Non-pigmented ciliary epithelial cell (primary cell): ENCODE measurements at regions not wholly inside any gene's neighbourhood (a gene's known extent, or its start where the extent isn't known, plus 50 kb on each side); places are given as distances from the start of the nearest gene placed in this dataset.
"Not testable (repeated sequence)": the region's sequence is repeated elsewhere in the genome, so short reads cannot be mapped to it uniquely, and the experiment has no call there.

Source experiments
- DNase-seq: peaks from one replicate; pipeline ENCODE4 v3.0.0-alpha.2; 2010; ENCODE audit warnings: low read depth

GRCh38 chr5:101205065-101205464 is 302.0 kb upstream of the ST8SIA4 start:
- DNase-seq = not testable (repeated sequence)

DNA sequence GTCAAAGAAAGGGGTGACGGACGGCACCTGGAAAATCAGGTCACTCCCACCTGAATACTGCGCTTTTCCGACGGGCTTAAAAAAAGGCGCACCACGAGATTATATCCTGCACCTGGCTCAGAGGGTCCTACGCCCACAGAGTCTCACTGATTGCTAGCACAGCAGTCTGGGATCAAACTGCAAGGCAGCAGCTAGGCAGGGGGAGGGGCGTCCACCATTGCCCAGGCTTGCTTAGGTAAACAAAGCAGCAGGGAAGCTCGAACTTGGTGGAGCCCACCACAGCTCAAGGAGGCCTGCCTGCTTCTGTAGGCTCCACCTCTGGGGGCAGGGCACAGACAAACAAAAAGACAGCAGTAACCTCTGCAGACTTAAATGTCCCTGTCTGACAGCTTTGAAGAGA is 277.3 kb upstream of the ST8SIA4 start:
- not testable (repeated sequence) for DNase-seq

GRCh38 chr5:101176605-101177004 is 273.5 kb upstream of the ST8SIA4 start:
- DNase-seq = no peak

DNA sequence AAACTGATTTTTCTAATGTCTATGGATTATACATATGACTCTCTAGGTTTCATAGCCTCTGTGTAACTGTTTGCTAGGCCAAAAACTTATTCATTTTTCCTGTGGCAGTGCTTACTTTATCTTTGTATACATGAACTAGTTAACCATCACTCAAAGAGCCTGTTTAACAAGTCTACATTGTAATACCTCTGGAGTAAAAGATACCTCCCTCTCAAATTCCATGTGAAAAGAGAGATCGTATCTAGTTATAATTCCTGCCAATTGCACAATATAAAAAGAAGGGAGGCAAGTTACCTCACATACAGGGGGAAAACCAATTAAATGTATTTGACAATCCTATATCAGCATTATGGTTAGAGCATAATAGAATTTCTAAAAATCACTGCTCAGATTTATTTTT is 271.9 kb upstream of the ST8SIA4 start:
- DNase-seq = no peak

DNA sequence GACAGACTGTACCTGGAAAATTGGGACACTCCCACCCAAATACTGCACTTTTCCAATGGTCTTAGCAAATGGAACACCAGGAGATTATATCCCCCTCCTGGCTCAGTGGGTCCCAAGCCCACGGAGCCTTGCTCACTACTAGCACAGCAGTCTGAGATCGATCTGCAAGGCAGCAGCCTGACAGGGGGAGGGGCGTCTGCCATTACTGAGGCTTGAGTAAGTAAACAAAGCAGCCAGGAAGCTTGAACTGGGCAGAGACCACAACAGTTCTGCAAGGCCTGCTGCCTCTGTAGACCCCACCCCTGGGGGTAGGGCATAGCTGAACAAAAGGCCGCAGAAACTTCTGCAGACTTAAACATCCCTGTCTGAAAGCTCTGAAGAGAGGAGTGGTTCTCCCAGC is 260.0 kb upstream of the ST8SIA4 start:
- no peak for DNase-seq

DNA sequence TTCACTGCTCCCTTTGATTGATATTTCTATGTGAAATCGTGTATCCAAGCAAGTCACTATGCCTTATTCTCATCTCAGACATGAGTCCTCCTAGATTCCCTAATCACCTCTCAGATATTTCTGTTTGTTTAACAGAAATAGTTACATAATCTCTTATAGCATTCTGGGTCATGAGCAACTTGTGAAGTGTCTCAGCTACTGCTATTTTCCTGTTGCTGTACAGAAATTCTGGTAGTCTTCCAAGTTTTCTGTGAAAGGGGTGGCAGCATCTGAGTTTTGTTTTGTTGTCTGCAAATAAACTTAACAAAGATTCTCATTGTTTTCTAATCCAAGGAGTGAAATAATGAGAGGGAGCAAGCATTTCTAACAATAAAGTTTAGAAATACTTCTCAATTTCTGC is 256.9 kb upstream of the ST8SIA4 start:
- DNase-seq = no peak

- no peak for DNase-seq
These were observed 255.9 kb upstream of the ST8SIA4 start for GRCh38 chr5:101159006-101159405.

GRCh38 chr5:101153526-101153925 is 250.4 kb upstream of the ST8SIA4 start:
- DNase-seq = no peak

DNA sequence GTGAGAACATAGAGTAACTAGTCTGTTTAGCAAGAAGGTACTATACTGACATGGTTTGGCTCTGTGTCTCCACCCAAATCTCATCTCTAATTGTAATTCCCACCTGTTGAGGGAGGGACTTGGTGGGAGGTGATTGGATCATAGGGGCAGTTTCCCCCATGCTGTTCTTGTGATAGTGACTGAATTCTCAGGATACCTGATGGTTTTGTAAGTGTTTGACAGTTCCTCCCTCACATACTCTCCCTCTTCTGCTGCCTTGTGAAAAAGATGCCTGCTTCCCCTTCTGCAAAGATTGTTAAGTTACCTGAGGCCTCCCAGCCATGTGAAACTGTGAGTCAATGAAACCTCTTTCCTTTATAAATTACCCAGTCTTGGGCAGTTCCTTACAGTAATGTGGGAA is 240.4 kb upstream of the ST8SIA4 start:
- no peak for DNase-seq

DNA sequence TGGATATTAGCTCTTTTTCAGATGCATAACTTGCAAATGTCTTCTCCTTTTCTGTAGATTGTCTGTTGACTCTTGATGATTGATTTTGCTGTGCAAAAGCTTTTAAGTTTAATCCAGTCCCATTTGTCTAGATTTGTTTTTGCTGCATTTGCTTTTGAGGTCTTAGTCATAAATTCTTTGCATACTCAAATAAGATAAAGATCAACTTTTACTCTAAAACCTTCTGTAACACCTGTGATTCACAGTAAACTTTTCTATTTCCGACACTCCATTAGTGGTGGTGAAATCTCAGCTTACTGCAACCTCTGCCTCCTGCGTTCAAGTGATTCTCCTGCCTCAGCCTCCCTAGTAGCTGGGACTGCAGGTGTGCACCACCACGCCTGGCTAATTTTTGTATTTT is 239.0 kb upstream of the ST8SIA4 start:
- DNase-seq = no peak

DNA sequence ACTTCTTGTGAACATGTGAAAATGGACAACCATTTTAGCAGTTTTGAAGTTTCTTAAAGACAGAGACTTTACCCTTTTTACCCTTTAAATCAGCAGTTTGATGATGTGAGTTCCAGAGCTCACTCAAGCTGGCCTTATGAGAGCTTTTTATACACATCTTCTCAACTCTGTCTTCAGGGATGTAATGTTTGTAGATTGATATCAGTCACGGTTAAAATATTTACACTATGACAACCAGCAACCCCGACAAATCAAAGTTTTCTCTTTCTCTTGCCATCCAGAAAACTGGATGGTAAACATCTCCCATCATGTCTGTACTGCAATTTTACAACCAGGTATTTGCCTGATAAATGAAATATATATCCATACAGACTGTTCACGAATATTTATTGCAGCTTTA is 233.4 kb upstream of the ST8SIA4 start:
- no peak for DNase-seq

DNA sequence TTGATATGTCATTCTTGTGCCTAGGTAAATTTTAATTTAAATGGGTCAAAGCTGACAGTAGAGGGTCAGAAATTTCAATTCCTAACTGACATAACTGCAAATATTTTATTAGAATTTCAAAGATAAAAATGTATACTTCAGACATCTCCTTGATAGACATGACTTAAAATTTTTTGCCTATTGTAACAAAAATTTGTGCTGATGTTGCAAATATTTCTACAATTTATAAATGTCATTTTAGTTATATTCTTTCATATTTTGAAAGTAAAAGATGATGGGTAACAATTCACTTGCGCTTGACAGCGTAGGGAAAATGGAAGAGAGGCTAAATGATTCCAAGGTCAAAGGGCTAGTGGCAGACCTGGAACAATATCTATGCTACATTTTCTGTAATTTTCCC is 220.3 kb upstream of the ST8SIA4 start:
- no peak for DNase-seq

DNA sequence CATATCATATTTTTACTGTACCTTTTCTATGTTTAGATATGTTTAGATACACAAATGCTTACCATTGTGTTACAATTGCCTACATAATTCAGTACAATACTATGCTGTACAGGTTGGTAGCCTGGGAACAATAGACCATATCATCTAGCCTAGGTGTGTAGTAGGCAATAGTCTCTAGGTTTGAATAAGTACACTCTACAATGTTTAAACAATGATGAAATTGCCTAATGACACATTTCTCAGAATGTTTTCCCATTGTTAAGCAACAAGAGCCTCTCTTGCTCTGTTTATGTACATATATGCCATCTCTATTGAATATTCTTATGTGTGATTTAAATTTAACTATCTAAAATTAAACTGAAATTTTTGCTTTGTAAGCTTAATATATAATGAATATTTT is 209.6 kb upstream of the ST8SIA4 start:
- no peak for DNase-seq

GRCh38 chr5:101103874-101104273 is 200.8 kb upstream of the ST8SIA4 start:
- DNase-seq = no peak

- no peak for DNase-seq
These were observed 199.4 kb upstream of the ST8SIA4 start for GRCh38 chr5:101102506-101102905.

DNA sequence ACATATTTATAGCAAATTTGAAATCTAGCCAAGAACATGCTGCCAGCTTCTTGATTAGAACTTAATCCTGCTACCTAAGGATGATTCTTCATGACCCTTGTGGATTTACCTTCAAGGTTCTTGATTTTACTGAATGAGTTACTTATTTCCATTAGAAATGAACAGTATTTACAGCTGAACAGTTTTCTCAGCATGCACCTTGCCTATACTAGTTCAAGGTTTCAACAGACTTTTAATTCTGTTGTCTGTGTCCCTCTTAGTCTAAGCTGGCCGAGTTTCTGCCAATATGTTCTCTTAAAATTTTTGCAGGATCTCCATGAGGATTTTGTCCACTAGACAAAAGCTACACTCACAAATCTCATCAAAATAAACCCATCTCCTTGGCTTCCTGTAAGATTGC is 188.8 kb upstream of the ST8SIA4 start:
- no peak for DNase-seq

- DNase-seq = no peak
These were observed 181.3 kb upstream of the ST8SIA4 start for GRCh38 chr5:101084353-101084752.

DNA sequence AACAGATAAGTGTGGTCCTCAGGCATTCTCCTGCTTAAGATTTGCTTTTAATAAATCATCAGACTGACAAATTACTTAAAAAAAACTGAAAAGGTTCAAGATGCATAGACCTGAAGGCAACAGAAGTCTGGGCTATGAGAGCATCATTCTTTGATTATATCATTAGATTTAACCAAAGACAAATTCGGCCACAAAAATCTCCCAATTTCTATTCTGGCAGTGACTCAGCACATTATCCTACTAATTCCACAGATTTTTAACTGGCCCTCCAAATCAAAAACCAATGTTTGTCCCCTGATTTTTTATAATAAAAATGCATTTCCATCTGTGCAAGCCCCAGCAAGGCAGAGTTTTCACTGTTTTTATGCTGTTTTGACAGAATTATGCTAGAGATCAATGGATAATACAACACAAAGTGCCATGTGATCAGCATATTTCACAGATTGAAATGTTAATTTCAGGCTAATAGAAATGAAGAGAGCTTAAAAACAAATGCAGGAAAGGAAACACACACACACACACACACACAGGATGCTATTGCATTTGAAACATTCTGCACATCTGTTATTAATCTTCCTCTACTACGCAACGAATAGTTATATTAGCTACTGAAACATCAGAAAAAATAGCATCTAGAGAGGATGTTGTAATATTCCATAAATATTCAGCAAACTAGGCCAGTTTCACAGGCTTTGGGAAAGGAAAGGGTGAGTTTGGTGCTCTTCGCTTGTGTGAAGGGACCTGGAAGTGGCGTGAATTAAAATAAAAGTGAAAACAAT is 177.6 kb upstream of the ST8SIA4 start:
- no peak for DNase-seq

GRCh38 chr5:101068298-101068697 is 165.2 kb upstream of the ST8SIA4 start:
- no peak for DNase-seq

DNA sequence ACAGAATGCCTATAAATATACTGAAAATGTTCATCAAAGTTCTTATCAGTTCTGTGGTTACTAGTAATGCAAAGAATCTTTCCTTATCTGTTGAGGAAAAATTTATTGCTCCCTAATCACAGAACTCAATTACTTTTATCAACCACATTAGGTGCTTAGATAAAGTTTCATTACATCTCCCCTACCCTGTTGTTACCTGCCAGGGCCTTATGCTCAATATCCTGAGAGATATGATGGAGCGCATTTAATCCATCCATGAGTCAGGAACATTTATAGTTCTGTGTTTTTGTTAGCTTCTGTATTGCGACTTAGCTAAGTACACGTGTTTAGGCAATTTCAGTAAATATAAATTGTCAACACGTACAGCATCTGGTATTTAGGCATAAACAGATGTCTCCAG is 164.3 kb upstream of the ST8SIA4 start:
- DNase-seq = no peak

GRCh38 chr5:101062902-101063301 is 159.8 kb upstream of the ST8SIA4 start:
- DNase-seq = no peak

DNA sequence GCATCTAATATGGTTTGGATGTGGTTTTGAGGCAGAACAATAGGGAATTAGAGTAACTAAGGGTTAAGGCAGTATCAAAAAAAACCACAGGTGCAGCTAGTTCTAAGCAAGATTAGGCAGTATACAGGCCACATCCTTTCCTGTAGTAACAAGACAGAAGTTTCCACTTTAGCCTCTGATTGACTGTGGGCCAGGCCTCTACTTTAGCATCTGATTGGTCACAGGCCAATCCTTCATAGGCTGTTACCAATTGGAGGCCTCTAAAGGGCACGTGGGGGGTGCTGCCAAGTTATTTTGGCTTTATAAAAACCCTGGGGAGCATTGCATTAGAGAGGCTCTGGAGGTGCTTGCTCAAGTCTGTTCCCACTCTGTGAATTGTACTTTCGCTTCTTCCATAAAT is 144.1 kb upstream of the ST8SIA4 start:
- no peak for DNase-seq

- DNase-seq = no peak
These were observed 142.6 kb upstream of the ST8SIA4 start for GRCh38 chr5:101045689-101046088.

DNA sequence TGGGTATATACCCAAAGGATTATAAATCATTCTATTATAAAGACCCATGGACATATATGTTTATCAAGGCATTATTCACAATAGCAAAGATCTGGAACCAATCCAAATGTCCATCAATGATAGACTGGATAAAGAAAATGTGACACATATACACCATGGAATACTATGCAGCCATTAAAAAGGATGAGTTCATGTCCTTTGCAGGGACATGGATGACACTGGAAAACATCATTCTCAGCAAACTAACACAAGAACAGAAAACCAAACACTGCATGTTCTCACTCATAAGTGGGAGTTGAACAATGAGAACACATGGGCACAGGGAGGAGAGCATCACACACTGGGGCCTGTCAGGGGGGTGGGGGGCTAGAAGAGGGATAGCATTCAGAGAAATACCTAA is 136.9 kb upstream of the ST8SIA4 start:
- not testable (repeated sequence) for DNase-seq
